DMS53 (cell line): ENCODE measurements at regions not wholly inside any gene's neighbourhood (a gene's known extent, or its start where the extent isn't known, plus 50 kb on each side); places are given as distances from the start of the nearest gene placed in this dataset.

Source experiments
- DNase-seq: peaks from one replicate; lab custom pipeline; 2025; lab: John Stamatoyannopoulos, UW

- no peak for DNase-seq
These were observed 58.7 kb upstream of the APOBEC4 start for GRCh38 chr1:183711741-183712361.

GRCh38 chr1:183711165-183711682, 58.1 kb upstream of the APOBEC4 start:
- no peak for DNase-seq

GRCh38 chr1:183710734-183711133, 57.6 kb upstream of the APOBEC4 start:
- DNase-seq = no peak

DNA sequence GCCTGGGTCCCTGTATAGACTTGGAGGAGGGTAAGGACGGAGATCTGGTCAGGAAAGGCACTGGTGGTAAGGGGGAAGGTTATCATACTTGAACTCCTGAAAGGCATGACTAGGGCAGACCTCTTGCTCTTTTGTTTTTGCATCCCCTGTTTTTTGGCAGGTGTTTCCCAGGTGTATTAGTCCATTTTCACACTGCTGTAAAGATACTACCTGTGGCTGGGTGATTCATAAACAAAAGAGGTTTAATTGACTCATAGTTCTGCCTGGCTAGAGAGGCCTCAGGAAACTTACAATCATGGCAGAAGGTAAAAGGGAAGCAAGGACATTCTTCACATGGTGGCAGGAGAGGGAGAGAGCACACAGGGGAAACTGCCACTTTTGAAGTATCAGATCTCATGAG, 57.2 kb upstream of the APOBEC4 start:
- no peak for DNase-seq

GRCh38 chr1:183704131-183704530, 51.0 kb upstream of the APOBEC4 start:
- no peak for DNase-seq
